ENCODE measurements at regions not wholly inside any gene's neighbourhood (a gene's known extent, or its start where the extent isn't known, plus 50 kb on each side); places are given as distances from the start of the nearest gene placed in this dataset.

DNA sequence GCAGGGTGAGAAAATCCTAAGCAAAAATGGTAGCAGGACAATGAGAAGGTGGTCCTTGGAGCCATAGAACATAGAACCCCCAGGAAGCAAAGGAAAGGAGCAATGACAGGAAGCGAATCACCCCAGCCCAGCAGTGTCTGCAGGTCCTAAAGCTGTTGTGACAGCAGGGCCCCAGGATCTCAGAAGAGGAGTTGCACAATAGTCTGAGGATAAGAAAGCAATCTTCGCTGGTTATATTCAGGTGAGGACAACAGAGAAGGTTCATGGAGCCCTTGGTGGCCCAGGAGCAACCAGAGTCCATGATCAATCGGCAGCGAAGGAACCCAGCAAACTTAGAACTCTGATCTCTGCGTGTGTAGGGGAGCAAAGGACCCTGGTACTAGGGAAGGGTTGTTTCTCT lies 234.8 kb upstream of the IRX2 start:
- H3K4me3 Mint-ChIP-seq = no peak overlapping the region
- ChIA-PET CTCF (no interaction called here), POLR2A (no interaction called here)
- TF ChIP-seq MYBL2 (CRISPR knock-in tag; IDR thresholded peaks at IDR 0.05) (no peak), FOXJ3 (CRISPR knock-in tag; IDR thresholded peaks at IDR 0.05; ENCODE audit: borderline replicate concordance) (no peak), ZBTB43 (CRISPR knock-in tag; IDR thresholded peaks at IDR 0.05) (no peak), ZNF121 (CRISPR knock-in tag; IDR thresholded peaks at IDR 0.05) (no peak), NR1H2 (CRISPR knock-in tag; IDR thresholded peaks at IDR 0.05) (no peak), ZNF219 (CRISPR knock-in tag; IDR thresholded peaks at IDR 0.05; ENCODE audit: borderline replicate concordance) (no peak), NFATC4 (CRISPR knock-in tag; IDR thresholded peaks at IDR 0.05) (no peak), ZNF423 (CRISPR knock-in tag; IDR thresholded peaks at IDR 0.05) (no peak), HMGA2 (CRISPR knock-in tag; IDR thresholded peaks at IDR 0.05) (no peak), ZNF671 (CRISPR knock-in tag; IDR thresholded peaks at IDR 0.05) (no peak)
- TF ChIP-seq, protein P1, sequence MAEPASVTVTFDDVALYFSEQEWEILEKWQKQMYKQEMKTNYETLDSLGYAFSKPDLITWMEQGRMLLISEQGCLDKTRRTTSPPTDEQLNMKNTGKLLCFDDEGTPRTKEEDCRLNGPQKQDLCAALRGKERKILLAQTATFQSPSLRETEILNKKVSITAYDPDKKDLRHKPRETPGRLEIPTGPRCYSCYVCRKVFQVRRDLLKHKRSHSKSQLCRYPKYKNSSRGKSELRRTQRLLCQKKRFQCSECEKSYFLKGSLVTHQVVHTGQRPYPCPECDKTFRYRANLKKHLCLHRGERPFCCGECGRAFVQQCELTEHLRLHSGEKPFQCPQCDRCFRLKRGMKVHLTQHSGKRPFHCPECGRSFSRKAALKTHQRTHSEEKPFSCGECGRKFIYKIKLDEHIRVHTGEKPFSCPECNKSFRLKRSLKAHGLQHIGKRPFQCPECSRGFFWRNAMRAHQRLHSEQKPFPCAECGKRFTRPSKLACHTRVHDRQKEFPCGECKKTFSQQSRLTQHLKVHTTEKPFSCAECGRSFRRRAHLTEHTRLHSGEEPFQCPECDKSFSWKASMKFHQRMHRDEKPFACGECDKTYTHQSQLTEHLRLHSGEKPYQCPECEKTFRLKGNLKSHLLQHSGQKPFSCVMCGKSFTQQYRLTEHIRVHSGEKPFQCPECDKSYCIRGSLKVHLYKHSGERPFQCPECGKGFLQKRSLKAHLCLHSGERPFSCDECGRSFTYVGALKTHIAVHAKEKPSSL (CRISPR knock-in tag; conservative IDR thresholded peaks at IDR 0.05) = no peak
- TF ChIP-seq, protein P2, sequence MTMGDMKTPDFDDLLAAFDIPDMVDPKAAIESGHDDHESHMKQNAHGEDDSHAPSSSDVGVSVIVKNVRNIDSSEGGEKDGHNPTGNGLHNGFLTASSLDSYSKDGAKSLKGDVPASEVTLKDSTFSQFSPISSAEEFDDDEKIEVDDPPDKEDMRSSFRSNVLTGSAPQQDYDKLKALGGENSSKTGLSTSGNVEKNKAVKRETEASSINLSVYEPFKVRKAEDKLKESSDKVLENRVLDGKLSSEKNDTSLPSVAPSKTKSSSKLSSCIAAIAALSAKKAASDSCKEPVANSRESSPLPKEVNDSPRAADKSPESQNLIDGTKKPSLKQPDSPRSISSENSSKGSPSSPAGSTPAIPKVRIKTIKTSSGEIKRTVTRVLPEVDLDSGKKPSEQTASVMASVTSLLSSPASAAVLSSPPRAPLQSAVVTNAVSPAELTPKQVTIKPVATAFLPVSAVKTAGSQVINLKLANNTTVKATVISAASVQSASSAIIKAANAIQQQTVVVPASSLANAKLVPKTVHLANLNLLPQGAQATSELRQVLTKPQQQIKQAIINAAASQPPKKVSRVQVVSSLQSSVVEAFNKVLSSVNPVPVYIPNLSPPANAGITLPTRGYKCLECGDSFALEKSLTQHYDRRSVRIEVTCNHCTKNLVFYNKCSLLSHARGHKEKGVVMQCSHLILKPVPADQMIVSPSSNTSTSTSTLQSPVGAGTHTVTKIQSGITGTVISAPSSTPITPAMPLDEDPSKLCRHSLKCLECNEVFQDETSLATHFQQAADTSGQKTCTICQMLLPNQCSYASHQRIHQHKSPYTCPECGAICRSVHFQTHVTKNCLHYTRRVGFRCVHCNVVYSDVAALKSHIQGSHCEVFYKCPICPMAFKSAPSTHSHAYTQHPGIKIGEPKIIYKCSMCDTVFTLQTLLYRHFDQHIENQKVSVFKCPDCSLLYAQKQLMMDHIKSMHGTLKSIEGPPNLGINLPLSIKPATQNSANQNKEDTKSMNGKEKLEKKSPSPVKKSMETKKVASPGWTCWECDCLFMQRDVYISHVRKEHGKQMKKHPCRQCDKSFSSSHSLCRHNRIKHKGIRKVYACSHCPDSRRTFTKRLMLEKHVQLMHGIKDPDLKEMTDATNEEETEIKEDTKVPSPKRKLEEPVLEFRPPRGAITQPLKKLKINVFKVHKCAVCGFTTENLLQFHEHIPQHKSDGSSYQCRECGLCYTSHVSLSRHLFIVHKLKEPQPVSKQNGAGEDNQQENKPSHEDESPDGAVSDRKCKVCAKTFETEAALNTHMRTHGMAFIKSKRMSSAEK (CRISPR knock-in tag; IDR thresholded peaks at IDR 0.05; ENCODE audit: borderline replicate concordance) = no peak
- TF ChIP-seq, protein P3, sequence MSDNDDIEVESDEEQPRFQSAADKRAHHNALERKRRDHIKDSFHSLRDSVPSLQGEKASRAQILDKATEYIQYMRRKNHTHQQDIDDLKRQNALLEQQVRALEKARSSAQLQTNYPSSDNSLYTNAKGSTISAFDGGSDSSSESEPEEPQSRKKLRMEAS (CRISPR knock-in tag; IDR thresholded peaks at IDR 0.05) = no peak
- TF ChIP-seq, protein P4, sequence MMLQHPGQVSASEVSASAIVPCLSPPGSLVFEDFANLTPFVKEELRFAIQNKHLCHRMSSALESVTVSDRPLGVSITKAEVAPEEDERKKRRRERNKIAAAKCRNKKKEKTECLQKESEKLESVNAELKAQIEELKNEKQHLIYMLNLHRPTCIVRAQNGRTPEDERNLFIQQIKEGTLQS (CRISPR knock-in tag; conservative IDR thresholded peaks at IDR 0.05) = no peak
- DNase-seq (ENCODE audit: low spot score) (no peak), ATAC-seq (no peak)
- no peaks in the 10 kb centered on the region for H3K36me3 Mint-ChIP-seq
- H3K4me1 Mint-ChIP-seq = peaks cover 11% of the 10 kb centered on the region
- no peak overlapping the region for H3K27ac Mint-ChIP-seq
- no peaks in the 10 kb centered on the region for H3K27me3 Mint-ChIP-seq (ENCODE audit: low read depth)
- H3K9me3 Mint-ChIP-seq = peaks cover 8% of the 10 kb centered on the region

DNA sequence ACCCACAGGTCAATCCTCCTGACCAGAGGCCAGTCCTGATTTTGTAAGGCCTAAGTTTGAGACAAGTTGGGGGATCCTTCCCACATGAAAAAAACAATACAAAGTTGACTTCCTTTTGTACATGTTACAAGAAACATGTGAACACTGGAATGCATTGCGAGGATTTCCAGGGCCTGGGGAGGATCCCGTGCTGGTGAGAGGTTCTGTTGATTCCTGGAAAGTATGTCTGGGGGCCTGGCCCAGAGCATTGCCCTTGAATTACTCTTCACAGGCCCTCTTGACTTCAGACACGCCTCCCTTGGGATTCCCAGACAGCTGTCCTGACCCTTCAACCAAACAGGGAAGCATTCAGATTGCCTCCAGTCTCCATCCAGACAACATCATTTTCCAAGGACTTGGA lies 234.2 kb upstream of the IRX2 start:
- Mint-ChIP-seq H3K4me1 (peaks cover 11% of the 10 kb centered on the region), H3K27ac (no peak overlapping the region), H3K27me3 (ENCODE audit: low read depth) (no peaks in the 10 kb centered on the region), H3K36me3 (no peaks in the 10 kb centered on the region), H3K4me3 (no peak overlapping the region), H3K9me3 (peaks cover 8% of the 10 kb centered on the region)
- no peak for TF ChIP-seq ZNF396 (CRISPR knock-in tag; IDR thresholded peaks at IDR 0.05; ENCODE audit: borderline replicate concordance)
- ATAC-seq (no peak), DNase-seq (ENCODE audit: low spot score) (no peak)
- POLR2A ChIA-PET = no interaction called here
- CTCF ChIA-PET = no interaction called here

Measured in WTC11 (cell line).